ENCODE measurements at regions not wholly inside any gene's neighbourhood (a gene's known extent, or its start where the extent isn't known, plus 50 kb on each side); places are given as distances from the start of the nearest gene placed in this dataset.

DNA sequence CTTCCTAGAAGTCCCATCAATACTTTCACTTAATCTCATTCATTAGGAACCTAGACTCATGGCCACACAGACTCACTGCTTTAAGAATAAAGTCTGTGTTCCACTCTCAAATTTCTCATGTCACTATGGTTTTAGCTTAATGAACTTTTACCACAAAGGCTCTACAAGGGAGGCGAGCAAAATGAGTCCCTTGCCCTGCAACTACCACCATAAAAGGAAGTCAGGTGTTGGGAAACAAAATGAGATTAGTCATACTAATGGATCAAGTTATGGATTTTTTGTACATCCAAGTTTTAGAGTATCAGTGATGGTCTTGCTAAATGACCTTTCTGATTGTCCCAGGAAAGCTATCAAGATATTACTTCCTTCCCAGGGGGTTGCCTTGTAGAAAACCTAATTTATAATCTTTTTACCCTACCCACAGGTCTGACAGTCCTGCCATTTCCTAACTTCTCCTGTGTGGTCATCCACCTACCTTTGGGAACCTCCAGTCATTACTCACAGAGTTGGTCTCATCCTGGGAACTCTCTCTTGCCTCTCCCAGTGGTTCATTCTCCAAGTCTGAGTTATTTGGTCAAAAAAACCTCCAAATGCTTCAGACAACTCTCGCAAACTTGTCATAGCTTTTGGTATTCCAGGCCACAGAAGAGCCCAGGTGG, 51.8 kb upstream of the SLC16A1 start:
- no peaks in the 10 kb centered on the region for H3K36me3 ChIP-seq (ENCODE audit: control insufficient read depth in 2 of 2, extremely low read depth in 1 of 2, insufficient read depth in 1 of 2, low read length in 1 of 2)
- H3K4me1 Mint-ChIP-seq: peaks cover 3 to 9% (median 5%) of the 10 kb centered on the region in 3 donors
- WGBS (ENCODE audit: insufficient coverage): 100% methylated on average over 1 of the region's 2 CpGs
- no peak overlapping the region for H3K27ac Mint-ChIP-seq
- no peaks in the 10 kb centered on the region for H3K9me3 ChIP-seq
- no peak overlapping the region for H3K4me3 ChIP-seq (ENCODE audit: control insufficient read depth in 1 of 2, extremely low read depth in 1 of 2, low read length in 1 of 2)
- no peaks in the 10 kb centered on the region for H3K4me1 ChIP-seq (ENCODE audit: control insufficient read depth in 1 of 2, extremely low read depth in 1 of 2, insufficient read depth in 2 of 2, low read length in 2 of 2)
- peaks cover 24% of the 10 kb centered on the region for H3K36me3 Mint-ChIP-seq
- no peak overlapping the region for H3K27ac ChIP-seq (ENCODE audit: low read length)
- DNase-seq: no peak
- no peaks in the 10 kb centered on the region for H3K9me3 Mint-ChIP-seq
- no peaks in the 10 kb centered on the region for H3K27me3 ChIP-seq (replicated peaks in 1 of 2; ENCODE audit: control insufficient read depth in 2 of 2, extremely low read depth in 1 of 2, insufficient read depth in 2 of 2, low read length in 1 of 2)
- H3K27me3 Mint-ChIP-seq: no peaks in the 10 kb centered on the region
- CTCF ChIA-PET: interaction anchor here (0.7 to 0.9 kb wide), 2 partner anchors 10 to 123 kb away, joined by 4 to 5 read pairs; no protein-coding TSS in a partner anchor
- ATAC-seq (replicated peaks in 1 of 4): no peak
- H3K4me3 Mint-ChIP-seq: no peak overlapping the region
- POLR2A ChIA-PET: no interaction called here

DNA sequence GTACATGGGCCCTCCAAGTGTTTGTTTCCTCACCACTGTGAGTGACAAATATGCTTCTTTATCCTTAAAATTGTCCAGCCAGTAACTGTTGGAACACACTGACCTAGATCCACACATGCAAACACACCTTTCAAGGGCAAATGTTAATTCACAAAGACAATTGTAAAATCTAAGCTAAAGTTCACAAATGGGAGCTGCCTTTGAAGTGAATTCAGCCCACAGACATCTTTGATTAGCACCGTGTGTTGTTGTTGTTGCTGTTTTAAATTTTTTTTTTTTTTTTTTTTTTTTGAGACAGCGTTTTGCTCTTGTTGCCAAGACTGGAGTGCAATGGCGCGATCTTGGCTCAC, 52.3 kb upstream of the SLC16A1 start:
- no peaks in the 10 kb centered on the region for H3K27me3 Mint-ChIP-seq
- ChIA-PET POLR2A (no interaction called here), CTCF (interaction anchor here (0.7 to 0.9 kb wide), 2 partner anchors 10 to 123 kb away, joined by 4 to 5 read pairs; no protein-coding TSS in a partner anchor)
- peaks cover 28% of the 10 kb centered on the region for H3K36me3 Mint-ChIP-seq
- DNase-seq: no peak
- H3K4me3 ChIP-seq (ENCODE audit: control insufficient read depth in 1 of 2, extremely low read depth in 1 of 2, low read length in 1 of 2): no peak overlapping the region
- H3K4me3 Mint-ChIP-seq: no peak overlapping the region
- 100% methylated on average over 2 of the region's 4 CpGs for WGBS (ENCODE audit: insufficient coverage)
- no peak overlapping the region for H3K27ac Mint-ChIP-seq
- no peaks in the 10 kb centered on the region for H3K9me3 Mint-ChIP-seq
- H3K36me3 ChIP-seq (ENCODE audit: control insufficient read depth in 2 of 2, extremely low read depth in 1 of 2, insufficient read depth in 1 of 2, low read length in 1 of 2): no peaks in the 10 kb centered on the region
- no peaks in the 10 kb centered on the region for H3K9me3 ChIP-seq
- no peak for ATAC-seq (replicated peaks in 1 of 4)
- H3K4me1 ChIP-seq (ENCODE audit: control insufficient read depth in 1 of 2, extremely low read depth in 1 of 2, insufficient read depth in 2 of 2, low read length in 2 of 2): no peaks in the 10 kb centered on the region
- H3K4me1 Mint-ChIP-seq: peaks cover 5 to 13% (median 7%) of the 10 kb centered on the region in 3 donors
- no peak overlapping the region for H3K27ac ChIP-seq (ENCODE audit: low read length)
- H3K27me3 ChIP-seq (replicated peaks in 1 of 2; ENCODE audit: control insufficient read depth in 2 of 2, extremely low read depth in 1 of 2, insufficient read depth in 2 of 2, low read length in 1 of 2): no peaks in the 10 kb centered on the region

DNA sequence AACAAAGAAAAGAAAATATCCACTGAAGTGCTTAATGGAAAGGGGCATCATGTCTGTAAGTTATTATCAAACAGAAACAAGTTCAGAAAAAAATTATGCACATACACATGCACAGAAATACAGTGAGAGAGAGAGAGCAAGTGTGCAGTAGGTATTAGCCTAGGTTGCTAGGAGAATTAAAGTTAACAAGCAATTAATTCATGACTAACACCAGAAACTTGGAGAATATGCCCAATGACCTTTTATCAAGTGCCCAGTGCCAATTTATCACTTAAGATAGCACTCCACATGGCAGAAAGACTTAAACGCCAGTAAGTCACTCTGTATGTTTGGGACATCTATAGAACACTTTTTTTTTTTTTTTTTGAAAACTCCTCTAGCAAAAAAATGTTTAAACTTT, 56.2 kb upstream of the SLC16A1 start:
- ChIA-PET CTCF (interaction anchor here in 1 of 2 donors (0.6 kb wide), 1 partner anchor 63 kb away, joined by 4 read pairs; no protein-coding TSS in a partner anchor), POLR2A (interaction anchor here in 1 of 2 donors (0.7 kb wide), 1 partner anchor 26 kb away, joined by 7 read pairs; no protein-coding TSS in a partner anchor)
- Histone ChIP-seq H3K36me3 (ENCODE audit: control insufficient read depth in 2 of 2, extremely low read depth in 1 of 2, insufficient read depth in 1 of 2, low read length in 1 of 2) (no peaks in the 10 kb centered on the region), H3K9me3 (no peaks in the 10 kb centered on the region), H3K27ac (ENCODE audit: low read length) (no peak overlapping the region), H3K4me1 (ENCODE audit: control insufficient read depth in 1 of 2, extremely low read depth in 1 of 2, insufficient read depth in 2 of 2, low read length in 2 of 2) (no peaks in the 10 kb centered on the region), H3K4me3 (ENCODE audit: control insufficient read depth in 1 of 2, extremely low read depth in 1 of 2, low read length in 1 of 2) (no peak overlapping the region), H3K27me3 (replicated peaks in 1 of 2; ENCODE audit: control insufficient read depth in 2 of 2, extremely low read depth in 1 of 2, insufficient read depth in 2 of 2, low read length in 1 of 2) (no peaks in the 10 kb centered on the region)
- no peaks in the 10 kb centered on the region for H3K9me3 Mint-ChIP-seq
- no peaks in the 10 kb centered on the region for H3K27me3 Mint-ChIP-seq
- peaks cover 5 to 13% (median 7%) of the 10 kb centered on the region in 3 donors for H3K4me1 Mint-ChIP-seq
- ATAC-seq (replicated peaks in 1 of 4) (no peak), DNase-seq (no peak)
- WGBS (ENCODE audit: insufficient coverage): no CpG with 5 or more reads among the region's 1 CpG
- peaks cover 20% of the 10 kb centered on the region for H3K36me3 Mint-ChIP-seq
- no peak overlapping the region for H3K4me3 Mint-ChIP-seq
- H3K27ac Mint-ChIP-seq: no peak overlapping the region

DNA sequence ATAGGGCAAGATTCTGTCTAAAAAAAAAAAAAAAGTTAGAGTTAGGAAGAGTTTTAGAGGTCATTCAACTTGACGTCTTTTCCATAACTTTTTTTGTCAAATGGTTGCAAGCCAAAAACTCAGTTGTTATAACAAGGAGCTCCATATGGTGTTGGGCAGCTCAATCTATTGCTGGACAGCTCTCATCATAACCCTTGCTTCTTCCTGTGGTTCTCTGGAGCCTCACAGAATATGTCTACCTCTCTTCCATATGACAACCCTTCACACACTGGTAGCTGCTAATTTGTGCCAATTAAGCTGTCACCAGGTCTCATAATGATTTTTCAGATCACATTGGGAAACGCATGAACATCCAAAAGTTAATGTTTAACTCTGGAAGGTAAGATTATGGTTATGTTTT, 57.8 kb upstream of the SLC16A1 start:
- ATAC-seq (replicated peaks in 1 of 4) (no peak), DNase-seq (no peak)
- Mint-ChIP-seq H3K9me3 (no peaks in the 10 kb centered on the region), H3K27me3 (no peaks in the 10 kb centered on the region), H3K4me3 (no peak overlapping the region), H3K36me3 (peaks cover 9% of the 10 kb centered on the region), H3K4me1 (peaks cover 5 to 13% (median 7%) of the 10 kb centered on the region in 3 donors), H3K27ac (no peak overlapping the region)
- no peaks in the 10 kb centered on the region for H3K9me3 ChIP-seq
- ChIA-PET POLR2A (no interaction called here), CTCF (no interaction called here)
- no peaks in the 10 kb centered on the region for H3K36me3 ChIP-seq (ENCODE audit: control insufficient read depth in 2 of 2, extremely low read depth in 1 of 2, insufficient read depth in 1 of 2, low read length in 1 of 2)
- no peaks in the 10 kb centered on the region for H3K27me3 ChIP-seq (replicated peaks in 1 of 2; ENCODE audit: control insufficient read depth in 2 of 2, extremely low read depth in 1 of 2, insufficient read depth in 2 of 2, low read length in 1 of 2)
- no peak overlapping the region for H3K4me3 ChIP-seq (ENCODE audit: control insufficient read depth in 1 of 2, extremely low read depth in 1 of 2, low read length in 1 of 2)
- H3K27ac ChIP-seq (ENCODE audit: low read length): no peak overlapping the region
- no peaks in the 10 kb centered on the region for H3K4me1 ChIP-seq (ENCODE audit: control insufficient read depth in 1 of 2, extremely low read depth in 1 of 2, insufficient read depth in 2 of 2, low read length in 2 of 2)
- 60% methylated on average over 1 of the region's 2 CpGs for WGBS (ENCODE audit: insufficient coverage)

DNA sequence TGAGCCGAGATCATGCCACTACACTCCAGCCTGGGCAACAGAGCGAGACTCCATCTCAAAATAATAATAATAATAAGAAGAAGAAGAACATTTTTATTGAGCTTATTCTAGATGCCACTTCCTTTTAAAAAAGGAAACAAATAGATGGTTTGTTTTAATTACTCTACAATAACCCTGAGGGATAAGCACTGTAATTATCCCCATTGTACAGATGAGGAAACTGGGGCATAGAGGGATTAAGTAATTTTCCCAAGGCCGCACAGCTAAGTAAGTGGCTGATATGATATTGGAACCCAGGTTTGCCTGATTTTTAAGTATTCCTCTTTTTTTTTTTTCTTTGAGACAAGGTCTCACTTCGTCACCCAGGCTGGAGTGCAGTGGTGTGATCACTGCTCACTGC, 58.5 kb upstream of the LRIG2 start:
- H3K27ac ChIP-seq (ENCODE audit: low read length): no peak overlapping the region
- Mint-ChIP-seq H3K4me1 (peaks cover 5 to 13% (median 7%) of the 10 kb centered on the region in 3 donors), H3K27me3 (no peaks in the 10 kb centered on the region), H3K9me3 (no peaks in the 10 kb centered on the region), H3K4me3 (no peak overlapping the region), H3K27ac (no peak overlapping the region), H3K36me3 (peaks cover 9% of the 10 kb centered on the region)
- no peaks in the 10 kb centered on the region for H3K27me3 ChIP-seq (replicated peaks in 1 of 2; ENCODE audit: control insufficient read depth in 2 of 2, extremely low read depth in 1 of 2, insufficient read depth in 2 of 2, low read length in 1 of 2)
- ChIA-PET POLR2A (no interaction called here), CTCF (no interaction called here)
- no peaks in the 10 kb centered on the region for H3K4me1 ChIP-seq (ENCODE audit: control insufficient read depth in 1 of 2, extremely low read depth in 1 of 2, insufficient read depth in 2 of 2, low read length in 2 of 2)
- DNase-seq: no peak
- no peak for ATAC-seq (replicated peaks in 1 of 4)
- 100% methylated on average over 1 of the region's 4 CpGs for WGBS (ENCODE audit: insufficient coverage)
- H3K36me3 ChIP-seq (ENCODE audit: control insufficient read depth in 2 of 2, extremely low read depth in 1 of 2, insufficient read depth in 1 of 2, low read length in 1 of 2): no peaks in the 10 kb centered on the region
- no peaks in the 10 kb centered on the region for H3K9me3 ChIP-seq
- H3K4me3 ChIP-seq (ENCODE audit: control insufficient read depth in 1 of 2, extremely low read depth in 1 of 2, low read length in 1 of 2): no peak overlapping the region

DNA sequence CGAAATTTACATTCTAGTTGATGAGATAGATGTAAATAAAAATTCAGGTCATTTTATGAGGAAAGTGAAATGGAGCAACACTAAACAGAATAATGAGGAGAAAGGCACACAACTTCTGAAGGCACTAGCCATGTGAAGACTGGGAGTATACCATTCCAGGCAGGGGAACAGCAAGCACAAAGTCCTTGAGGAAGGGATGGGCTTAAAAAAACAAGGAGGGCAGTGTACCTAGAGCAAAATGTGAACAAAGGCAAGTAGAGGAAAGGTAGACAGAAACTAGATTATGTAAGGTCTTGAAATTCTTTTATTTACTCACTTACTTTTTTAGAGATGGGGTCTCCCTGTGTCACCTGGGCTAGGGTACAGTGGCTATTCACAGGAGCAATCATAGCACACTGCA, 54.1 kb upstream of the LRIG2 start:
- H3K36me3 ChIP-seq (ENCODE audit: control insufficient read depth in 2 of 2, extremely low read depth in 1 of 2, insufficient read depth in 1 of 2, low read length in 1 of 2): no peaks in the 10 kb centered on the region
- DNase-seq: no peak
- CTCF ChIA-PET: no interaction called here
- no peaks in the 10 kb centered on the region for H3K4me1 ChIP-seq (ENCODE audit: control insufficient read depth in 1 of 2, extremely low read depth in 1 of 2, insufficient read depth in 2 of 2, low read length in 2 of 2)
- no peaks in the 10 kb centered on the region for H3K27me3 Mint-ChIP-seq
- no peak overlapping the region for H3K27ac Mint-ChIP-seq
- POLR2A ChIA-PET: no interaction called here
- H3K36me3 Mint-ChIP-seq: no peaks in the 10 kb centered on the region
- H3K27ac ChIP-seq (ENCODE audit: low read length): no peak overlapping the region
- H3K4me1 Mint-ChIP-seq: no peaks in the 10 kb centered on the region
- H3K27me3 ChIP-seq (replicated peaks in 1 of 2; ENCODE audit: control insufficient read depth in 2 of 2, extremely low read depth in 1 of 2, insufficient read depth in 2 of 2, low read length in 1 of 2): no peaks in the 10 kb centered on the region
- H3K4me3 ChIP-seq (ENCODE audit: control insufficient read depth in 1 of 2, extremely low read depth in 1 of 2, low read length in 1 of 2): no peak overlapping the region
- no peak overlapping the region for H3K4me3 Mint-ChIP-seq
- no peak for ATAC-seq (replicated peaks in 1 of 4)
- H3K9me3 Mint-ChIP-seq: no peaks in the 10 kb centered on the region
- 100% methylated on average over 1 of the region's 1 CpG for WGBS (ENCODE audit: insufficient coverage)
- H3K9me3 ChIP-seq: no peaks in the 10 kb centered on the region
